Mesothelial cell of epicardium (in vitro differentiated cells): ENCODE measurements at regions not wholly inside any gene's neighbourhood (a gene's known extent, or its start where the extent isn't known, plus 50 kb on each side); places are given as distances from the start of the nearest gene placed in this dataset.

Experiments used
- DNase-seq, 2 experiments: peaks; one replicate each; pipeline ENCODE4 v3.0.0; 2021; ENCODE audit warnings: low spot score in 2 of 2; ENCODE audit not compliant: unreplicated experiment in 2 of 2
- H3K27ac Mint-ChIP-seq: 2 replicates; pipeline ENCODE4 v1.8.0; 2021; ENCODE audit warnings: mixed read lengths
- H3K27me3 Mint-ChIP-seq: 2 replicates; pipeline ENCODE4 v1.8.0; 2021; ENCODE audit warnings: low read depth, mixed read lengths
- H3K36me3 Mint-ChIP-seq: 2 replicates; pipeline ENCODE4 v1.8.0; 2021; ENCODE audit warnings: mixed read lengths
- H3K4me1 Mint-ChIP-seq: 2 replicates; pipeline ENCODE4 v1.8.0; 2021; ENCODE audit warnings: mixed read lengths
- H3K4me3 Mint-ChIP-seq: 2 replicates; pipeline ENCODE4 v1.8.0; 2021; ENCODE audit warnings: mild to moderate bottlenecking, moderate library complexity, mixed read lengths
- H3K9me3 Mint-ChIP-seq: 2 replicates; pipeline ENCODE4 v1.8.0; 2021; ENCODE audit warnings: mixed read lengths
- TF ChIP-seq, protein P1 (sequence below): fragments of 200-600 bp; sonication (generic); IDR thresholded peaks from one replicate; pipeline ENCODE4 v1.5.0; 2021; ENCODE audit warnings: antibody characterized with exemption; ENCODE audit not compliant: unreplicated experiment

DNA sequence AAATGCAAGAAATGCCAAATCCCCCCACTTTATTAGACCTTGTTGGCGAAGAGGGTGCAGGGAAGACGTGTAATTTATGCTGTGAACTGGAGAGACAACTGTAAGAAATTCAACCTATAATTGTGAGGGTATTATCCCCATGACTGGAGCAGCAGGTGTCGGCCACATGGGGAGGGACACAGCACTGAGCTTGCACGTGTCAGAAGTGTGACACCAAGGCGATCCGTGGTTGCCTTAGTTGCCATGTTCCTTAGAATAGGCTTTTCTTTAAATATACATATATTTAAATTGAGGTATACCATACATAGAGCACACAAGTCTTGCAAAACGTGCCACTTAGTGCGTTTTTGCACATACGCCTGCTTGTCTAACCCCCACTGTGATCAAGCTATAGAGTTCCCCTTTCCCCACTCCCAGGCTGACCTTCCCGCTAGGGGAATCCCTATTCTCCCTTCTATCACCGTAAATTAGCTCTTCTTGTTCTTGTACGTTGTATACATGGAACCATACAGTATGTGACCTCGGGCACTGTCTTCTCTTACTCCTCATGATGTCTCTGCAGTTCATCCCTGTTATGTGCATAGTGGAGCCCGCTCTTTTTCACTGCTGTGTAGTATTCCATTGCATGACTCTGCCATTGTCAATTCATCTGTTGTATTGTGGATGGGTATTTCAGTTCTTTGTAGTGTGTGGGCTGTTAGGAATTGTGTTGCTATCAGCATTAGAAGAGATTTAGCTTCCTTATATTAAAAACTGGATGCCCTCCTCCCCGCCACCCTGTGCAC, 81.6 kb upstream of the PMEPA1 start:
- TF ChIP-seq, protein P1, sequence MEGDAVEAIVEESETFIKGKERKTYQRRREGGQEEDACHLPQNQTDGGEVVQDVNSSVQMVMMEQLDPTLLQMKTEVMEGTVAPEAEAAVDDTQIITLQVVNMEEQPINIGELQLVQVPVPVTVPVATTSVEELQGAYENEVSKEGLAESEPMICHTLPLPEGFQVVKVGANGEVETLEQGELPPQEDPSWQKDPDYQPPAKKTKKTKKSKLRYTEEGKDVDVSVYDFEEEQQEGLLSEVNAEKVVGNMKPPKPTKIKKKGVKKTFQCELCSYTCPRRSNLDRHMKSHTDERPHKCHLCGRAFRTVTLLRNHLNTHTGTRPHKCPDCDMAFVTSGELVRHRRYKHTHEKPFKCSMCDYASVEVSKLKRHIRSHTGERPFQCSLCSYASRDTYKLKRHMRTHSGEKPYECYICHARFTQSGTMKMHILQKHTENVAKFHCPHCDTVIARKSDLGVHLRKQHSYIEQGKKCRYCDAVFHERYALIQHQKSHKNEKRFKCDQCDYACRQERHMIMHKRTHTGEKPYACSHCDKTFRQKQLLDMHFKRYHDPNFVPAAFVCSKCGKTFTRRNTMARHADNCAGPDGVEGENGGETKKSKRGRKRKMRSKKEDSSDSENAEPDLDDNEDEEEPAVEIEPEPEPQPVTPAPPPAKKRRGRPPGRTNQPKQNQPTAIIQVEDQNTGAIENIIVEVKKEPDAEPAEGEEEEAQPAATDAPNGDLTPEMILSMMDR: no peak
- no peak overlapping the region for H3K4me3 Mint-ChIP-seq
- no peak for DNase-seq
- no peaks in the 10 kb centered on the region for H3K36me3 Mint-ChIP-seq
- peaks cover 6% of the 10 kb centered on the region for H3K9me3 Mint-ChIP-seq
- H3K27ac Mint-ChIP-seq: no peak overlapping the region
- H3K4me1 Mint-ChIP-seq: peaks cover 25% of the 10 kb centered on the region
- no peaks in the 10 kb centered on the region for H3K27me3 Mint-ChIP-seq

DNA sequence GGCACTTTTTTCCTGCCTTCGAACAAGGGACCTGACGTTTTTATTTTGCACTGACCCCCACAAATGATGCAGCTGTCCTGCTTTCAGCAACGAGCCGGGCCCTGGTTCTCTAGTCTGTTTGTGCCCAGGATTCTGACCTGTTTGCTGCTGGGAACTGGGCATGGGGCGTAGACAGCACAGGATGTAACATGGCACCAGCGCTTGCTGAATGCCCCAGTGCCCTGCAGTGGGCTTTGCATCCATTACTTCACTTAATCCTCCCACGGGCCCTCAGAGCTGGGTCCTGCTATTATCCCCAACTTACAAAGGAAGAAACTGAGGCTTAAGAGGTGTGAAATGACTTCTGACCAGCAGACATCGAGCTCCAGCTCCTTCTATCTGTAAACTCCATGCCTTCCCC, 80.4 kb upstream of the PMEPA1 start:
- Mint-ChIP-seq H3K27me3 (no peaks in the 10 kb centered on the region), H3K27ac (no peak overlapping the region), H3K4me3 (no peak overlapping the region), H3K4me1 (peaks cover 21% of the 10 kb centered on the region), H3K36me3 (no peaks in the 10 kb centered on the region), H3K9me3 (peaks cover 6% of the 10 kb centered on the region)
- TF ChIP-seq, protein P1: no peak
- DNase-seq: no peak

DNA sequence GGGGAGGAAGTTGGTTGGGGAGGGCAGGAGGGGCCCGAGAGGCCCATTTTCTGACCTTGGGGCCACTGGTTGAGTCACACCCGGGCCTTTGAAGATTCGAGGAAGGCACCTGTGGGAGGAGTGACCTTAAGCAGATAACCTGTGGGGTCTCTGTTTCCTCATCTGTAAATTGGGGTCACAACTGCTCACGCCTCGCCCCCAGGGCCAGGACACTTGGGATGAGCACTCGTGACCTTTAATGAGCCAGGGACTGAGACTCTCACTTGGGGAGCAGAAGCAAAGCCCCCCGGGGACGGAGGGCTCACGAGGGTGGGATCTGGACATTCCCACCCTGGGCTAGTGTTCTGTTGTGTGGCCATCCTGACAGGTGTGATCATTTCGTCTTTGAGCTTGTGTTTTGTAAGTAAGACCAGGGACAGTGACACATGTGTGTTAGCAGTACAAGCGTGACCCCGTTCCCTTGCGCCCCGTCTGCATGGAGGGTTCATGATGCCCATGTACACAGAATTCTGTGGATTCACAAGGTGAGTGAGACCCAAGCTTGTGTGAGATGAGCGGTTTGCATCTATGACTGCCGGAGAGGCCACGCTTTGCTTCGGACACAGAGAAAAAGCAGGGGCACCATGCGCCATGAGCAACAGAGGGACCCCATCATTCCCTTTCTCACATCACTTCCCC, 79.3 kb upstream of the PMEPA1 start:
- peaks cover 6% of the 10 kb centered on the region for H3K9me3 Mint-ChIP-seq
- peaks cover 21% of the 10 kb centered on the region for H3K4me1 Mint-ChIP-seq
- no peaks in the 10 kb centered on the region for H3K27me3 Mint-ChIP-seq
- DNase-seq: no peak
- no peak overlapping the region for H3K4me3 Mint-ChIP-seq
- H3K27ac Mint-ChIP-seq: no peak overlapping the region
- TF ChIP-seq, protein P1: no peak
- no peaks in the 10 kb centered on the region for H3K36me3 Mint-ChIP-seq

DNA sequence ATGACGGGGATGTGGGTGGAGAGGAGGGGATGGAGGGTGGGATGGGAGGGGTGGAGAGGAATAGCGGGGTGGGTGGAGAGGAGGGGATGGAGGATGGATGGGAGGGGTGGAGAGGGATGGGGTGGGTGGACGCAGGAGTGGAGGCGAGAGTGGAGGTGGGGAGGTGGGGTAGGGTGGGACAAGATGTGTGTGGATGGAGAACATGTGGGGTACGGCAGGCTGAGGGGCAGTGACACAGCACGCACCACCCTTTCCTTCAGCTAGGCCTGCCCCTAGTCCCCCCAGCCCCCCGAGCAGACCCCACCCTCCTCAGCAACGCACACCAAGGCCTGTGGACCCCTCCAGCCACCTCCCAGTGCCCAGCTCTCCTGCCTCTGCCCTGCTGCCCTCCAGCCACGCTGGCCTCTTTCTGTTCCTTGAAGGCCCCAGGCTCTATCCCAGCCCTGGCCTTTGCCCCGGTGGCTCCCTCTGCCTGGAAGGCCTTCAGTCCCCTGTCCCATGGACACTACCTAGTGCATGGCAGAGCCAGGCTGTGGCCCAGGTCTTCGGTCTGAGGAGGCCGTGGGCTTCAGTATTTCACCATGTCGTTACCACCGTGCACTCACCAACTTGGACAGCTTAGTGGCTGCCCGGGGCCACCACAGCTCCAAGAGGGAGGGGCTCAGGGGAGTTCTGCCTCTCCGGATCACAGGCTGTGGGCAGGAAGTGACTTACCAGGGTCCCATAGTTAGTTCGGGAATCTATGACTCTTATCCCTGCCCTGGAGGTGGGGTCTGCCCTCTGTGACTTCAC, 78.4 kb upstream of the PMEPA1 start:
- Mint-ChIP-seq H3K27me3 (no peaks in the 10 kb centered on the region), H3K9me3 (peaks cover 6% of the 10 kb centered on the region), H3K27ac (no peak overlapping the region), H3K4me1 (peaks cover 21% of the 10 kb centered on the region), H3K36me3 (no peaks in the 10 kb centered on the region), H3K4me3 (no peak overlapping the region)
- no peak for DNase-seq
- TF ChIP-seq, protein P1: no peak

DNA sequence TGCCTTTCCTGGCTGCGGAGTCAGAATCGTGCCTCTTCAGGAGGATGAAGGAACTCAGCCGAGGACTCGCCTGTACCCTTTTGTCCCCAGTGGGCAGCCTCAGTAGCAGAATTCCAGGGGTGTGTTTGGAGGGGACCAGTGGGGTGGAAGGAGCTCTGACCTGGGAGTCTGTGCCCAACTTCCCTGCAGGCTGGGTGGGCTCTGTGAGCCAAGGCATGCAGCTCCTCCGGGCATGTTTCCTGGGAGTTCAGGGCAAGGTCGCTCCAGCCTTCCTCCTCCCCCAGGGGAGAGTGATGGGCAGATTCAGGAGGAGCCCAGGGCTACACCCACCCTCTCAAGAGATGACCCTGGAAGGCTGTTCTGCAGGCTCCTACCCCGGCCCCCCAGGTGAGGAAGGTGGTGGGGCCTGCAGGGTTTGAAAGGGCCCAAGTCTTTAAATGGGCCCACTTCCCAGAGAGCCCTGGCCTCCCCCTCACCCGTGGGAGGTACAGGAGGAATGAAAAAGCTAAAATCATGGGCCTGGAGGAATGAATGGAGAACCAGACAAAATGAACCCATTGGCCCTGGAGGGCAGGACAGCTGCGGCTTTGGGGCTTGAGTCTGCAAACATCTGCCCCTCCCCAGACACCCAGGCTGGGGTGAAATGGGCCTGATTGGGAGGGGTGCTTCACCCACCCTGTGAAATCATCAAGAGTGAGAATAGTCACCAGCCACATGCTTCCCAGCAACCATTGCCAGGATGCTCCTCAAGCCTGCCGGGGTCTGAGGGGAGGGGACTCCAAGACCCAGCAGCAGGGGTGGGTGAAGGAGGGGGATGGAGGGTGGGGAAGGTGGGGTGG, 77.6 kb upstream of the PMEPA1 start:
- peaks cover 16% of the 10 kb centered on the region for H3K4me1 Mint-ChIP-seq
- TF ChIP-seq, protein P1: no peak
- H3K9me3 Mint-ChIP-seq: peaks cover 6% of the 10 kb centered on the region
- H3K27ac Mint-ChIP-seq: peak overlapping the region; percentile 48
- no peak overlapping the region for H3K4me3 Mint-ChIP-seq
- no peaks in the 10 kb centered on the region for H3K36me3 Mint-ChIP-seq
- DNase-seq: no peak
- no peaks in the 10 kb centered on the region for H3K27me3 Mint-ChIP-seq
